ENCODE measurements at regions not wholly inside any gene's neighbourhood (a gene's known extent, or its start where the extent isn't known, plus 50 kb on each side); places are given as distances from the start of the nearest gene placed in this dataset.
A peak's percentile ranks its signal among the peaks of the same experiment; 100 is the strongest.

GRCh38 chr10:52485462-52485861 lies 171.4 kb downstream of the DKK1 start:
- Histone ChIP-seq H4K20me1 (ENCODE audit: insufficient read depth) (no peaks in the 10 kb centered on the region), H3K4me2 (ENCODE audit: low read length) (no peak overlapping the region), H3K4me3 (replicated peaks in 1 of 2; ENCODE audit: low read depth in 1 of 2, low read length in 2 of 2) (no peak overlapping the region), H3K9me2 (ENCODE audit: insufficient read depth) (no peaks in the 10 kb centered on the region), H3K27me3 (ENCODE audit: insufficient read depth, low read length) (no peaks in the 10 kb centered on the region), H3K27ac (ENCODE audit: low read depth, low read length) (no peak overlapping the region), H2AFZ (ENCODE audit: low read depth, low read length, poor library complexity, severe bottlenecking) (peak overlapping the region; percentile 83), H3K4me1 (ENCODE audit: control insufficient read depth in 1 of 2, insufficient read depth in 2 of 2, low read length in 2 of 2) (peaks cover 10 to 34% of the 10 kb centered on the region in 2 experiments), H3K36me3 (ENCODE audit: control insufficient read depth in 1 of 2, insufficient read depth in 2 of 2, low read length in 2 of 2) (no peaks in the 10 kb centered on the region), H3K9ac (ENCODE audit: low read length) (no peak overlapping the region), H3K79me2 (ENCODE audit: insufficient read depth, low read length) (no peaks in the 10 kb centered on the region), H3K9me3 (ENCODE audit: control insufficient read depth in 1 of 2, insufficient read depth in 1 of 2, low read depth in 1 of 2, low read length in 2 of 2) (no peaks in the 10 kb centered on the region)
- intact Hi-C loops (cut with micrococcal nuclease) = no loop called here
- CTCF ChIA-PET = interaction anchor here (4.5 to 5.2 kb wide), 2 partner anchors 170 to 178 kb away, joined by 36 to 55 read pairs; partner anchors contain the start of gene DKK1
- DNase-seq (ENCODE audit: low read depth, low spot score) (no peak), ATAC-seq (no peak)
- POLR2A ChIA-PET = interaction anchor here (0.5 to 1.1 kb wide), 2 partner anchors 168 to 171 kb away, joined by 3 to 6 read pairs; no protein-coding TSS in a partner anchor
- RAD21 ChIA-PET (ENCODE audit: low non-redundant PET in 1 of 2, low total read pairs in 2 of 2, uncharacterized antibody in 2 of 2, unreplicated experiment in 2 of 2) = no interaction called here
- no peak for TF ChIP-seq POLR2A (IDR thresholded peaks at IDR 0.05; ENCODE audit: borderline replicate concordance, extremely low read depth, insufficient read depth, insufficient read length)
- TF ChIP-seq RAD21 (IDR thresholded peaks at IDR 0.05; ENCODE audit: low read depth) = no peak
- TF ChIP-seq TCF7L2 (IDR thresholded peaks at IDR 0.05; ENCODE audit: borderline replicate concordance, extremely low read depth, insufficient read depth, insufficient read length) = no peak
- TF ChIP-seq CEBPB (IDR thresholded peaks at IDR 0.05; ENCODE audit: low read depth) = no peak
- TF ChIP-seq, protein P1, sequence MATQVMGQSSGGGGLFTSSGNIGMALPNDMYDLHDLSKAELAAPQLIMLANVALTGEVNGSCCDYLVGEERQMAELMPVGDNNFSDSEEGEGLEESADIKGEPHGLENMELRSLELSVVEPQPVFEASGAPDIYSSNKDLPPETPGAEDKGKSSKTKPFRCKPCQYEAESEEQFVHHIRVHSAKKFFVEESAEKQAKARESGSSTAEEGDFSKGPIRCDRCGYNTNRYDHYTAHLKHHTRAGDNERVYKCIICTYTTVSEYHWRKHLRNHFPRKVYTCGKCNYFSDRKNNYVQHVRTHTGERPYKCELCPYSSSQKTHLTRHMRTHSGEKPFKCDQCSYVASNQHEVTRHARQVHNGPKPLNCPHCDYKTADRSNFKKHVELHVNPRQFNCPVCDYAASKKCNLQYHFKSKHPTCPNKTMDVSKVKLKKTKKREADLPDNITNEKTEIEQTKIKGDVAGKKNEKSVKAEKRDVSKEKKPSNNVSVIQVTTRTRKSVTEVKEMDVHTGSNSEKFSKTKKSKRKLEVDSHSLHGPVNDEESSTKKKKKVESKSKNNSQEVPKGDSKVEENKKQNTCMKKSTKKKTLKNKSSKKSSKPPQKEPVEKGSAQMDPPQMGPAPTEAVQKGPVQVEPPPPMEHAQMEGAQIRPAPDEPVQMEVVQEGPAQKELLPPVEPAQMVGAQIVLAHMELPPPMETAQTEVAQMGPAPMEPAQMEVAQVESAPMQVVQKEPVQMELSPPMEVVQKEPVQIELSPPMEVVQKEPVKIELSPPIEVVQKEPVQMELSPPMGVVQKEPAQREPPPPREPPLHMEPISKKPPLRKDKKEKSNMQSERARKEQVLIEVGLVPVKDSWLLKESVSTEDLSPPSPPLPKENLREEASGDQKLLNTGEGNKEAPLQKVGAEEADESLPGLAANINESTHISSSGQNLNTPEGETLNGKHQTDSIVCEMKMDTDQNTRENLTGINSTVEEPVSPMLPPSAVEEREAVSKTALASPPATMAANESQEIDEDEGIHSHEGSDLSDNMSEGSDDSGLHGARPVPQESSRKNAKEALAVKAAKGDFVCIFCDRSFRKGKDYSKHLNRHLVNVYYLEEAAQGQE (IDR thresholded peaks at IDR 0.05; ENCODE audit: low read depth) = no peak
- TF ChIP-seq SRF (IDR thresholded peaks at IDR 0.05; ENCODE audit: low read depth) = no peak
- no peak for TF ChIP-seq JUND (IDR thresholded peaks at IDR 0.05)
- no peak for TF ChIP-seq SP1 (IDR thresholded peaks at IDR 0.05; ENCODE audit: low read depth)
- TF ChIP-seq EZH2 (IDR thresholded peaks at IDR 0.05) = no peak
- TF ChIP-seq ZFX (IDR thresholded peaks at IDR 0.05) = no peak
- TF ChIP-seq MAX (IDR thresholded peaks at IDR 0.05) = no peak
- TF ChIP-seq POLR2AphosphoS5 (IDR thresholded peaks at IDR 0.05; ENCODE audit: low read depth, low read length) = no peak
- TF ChIP-seq ELF1 (IDR thresholded peaks at IDR 0.05; ENCODE audit: borderline replicate concordance, low read depth) = no peak
- no peak for TF ChIP-seq SIN3A (IDR thresholded peaks at IDR 0.05; ENCODE audit: low read depth)
- TF ChIP-seq, protein P2, sequence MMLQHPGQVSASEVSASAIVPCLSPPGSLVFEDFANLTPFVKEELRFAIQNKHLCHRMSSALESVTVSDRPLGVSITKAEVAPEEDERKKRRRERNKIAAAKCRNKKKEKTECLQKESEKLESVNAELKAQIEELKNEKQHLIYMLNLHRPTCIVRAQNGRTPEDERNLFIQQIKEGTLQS (IDR thresholded peaks at IDR 0.05) = no peak
- BruUV-seq (replicated peaks) = no TSS peak

All from HCT116 (cell line).